Vagina (tissue), 2 donors: ENCODE measurements at regions not wholly inside any gene's neighbourhood (a gene's known extent, or its start where the extent isn't known, plus 50 kb on each side); places are given as distances from the start of the nearest gene placed in this dataset.
"Not testable (repeated sequence)": the region's sequence is repeated elsewhere in the genome, so short reads cannot be mapped to it uniquely, and the experiment has no call there.

ENCODE experiments used
- DNase-seq, 2 donors: peaks; one replicate each; pipeline ENCODE4 v3.0.0-alpha.2; 2017; ENCODE audit errors: extremely low spot score in 2 of 2
- H3K27ac ChIP-seq: fragments of 200-600 bp; sonication (generic); one replicate; pipeline ENCODE4 v1.5.1; 2019
- H3K27me3 ChIP-seq: fragments of 200-600 bp; sonication (generic); one replicate; pipeline ENCODE4 v1.5.1; 2019
- H3K36me3 ChIP-seq, 2 donors: fragments of 200-600 bp; sonication (generic); one replicate each; pipeline ENCODE4 v1.5.1; 2017 to 2019
- H3K4me1 ChIP-seq: fragments of 200-600 bp; sonication (generic); one replicate; pipeline ENCODE4 v1.5.1; 2019
- H3K4me3 ChIP-seq, 2 donors: fragments of 200-600 bp; sonication (generic); 1 replicate in 1 of 2; 2 replicates in 1 of 2; pipeline ENCODE4 v1.5.1; 2016 to 2019
- H3K9me3 ChIP-seq: fragments of 200-600 bp; sonication (generic); one replicate; pipeline ENCODE4 v1.5.1; 2019
- POLR2A ChIP-seq, 2 donors: fragments of 450-650 bp; IDR thresholded peaks; one replicate each; pipeline ENCODE4 v1.6.1; 2017; ENCODE audit warnings: antibody characterized with exemption in 2 of 2, mild to moderate bottlenecking in 2 of 2, moderate library complexity in 2 of 2
- POLR2AphosphoS5 ChIP-seq, 2 donors: sonication (generic); formaldehyde crosslinking; IDR thresholded peaks; one replicate each; pipeline ENCODE4 v1.9.0; 2017; ENCODE audit warnings: antibody characterized with exemption in 2 of 2, mild to moderate bottlenecking in 2 of 2, low read depth in 1 of 2; ENCODE audit not compliant: insufficient read depth in 1 of 2
- intact Hi-C: fragments of 100-400 bp; cut with DNase I; formaldehyde crosslinking; loops from one replicate; pipeline ENCODE4 v1.15.1; 2023
- TF ChIP-seq, protein P1 (sequence below), 3 experiments: fragments of 450-650 bp in 2 of 3; fragments of 200-600 bp in 1 of 3; sonication (generic) in 1 of 3; IDR thresholded peaks; one replicate each; pipeline ENCODE4 v1.5.1; 2017 to 2019; ENCODE audit warnings: antibody characterized with exemption in 3 of 3, mild to moderate bottlenecking in 2 of 3, moderate library complexity in 2 of 3

DNA sequence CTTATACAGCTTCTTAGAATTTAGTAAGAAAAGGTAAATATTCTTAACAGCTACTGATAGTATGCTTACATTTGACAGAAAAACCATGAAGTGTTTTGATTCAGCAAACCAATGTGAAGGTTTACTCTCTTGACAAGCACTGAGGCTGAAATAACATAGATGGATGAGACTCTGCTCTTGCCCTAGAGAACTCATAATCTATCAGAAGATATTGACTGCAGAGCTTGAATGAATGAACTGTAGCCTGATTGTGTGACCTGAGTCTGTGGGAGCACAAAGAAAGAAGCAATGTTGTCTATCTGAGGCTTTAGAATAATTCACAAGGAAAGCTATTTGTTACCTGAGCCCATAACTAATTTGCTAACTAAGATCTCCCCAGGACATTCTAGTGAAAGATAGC lies 1235.3 kb downstream of the OLFM4 start:
- TF ChIP-seq, protein P1, sequence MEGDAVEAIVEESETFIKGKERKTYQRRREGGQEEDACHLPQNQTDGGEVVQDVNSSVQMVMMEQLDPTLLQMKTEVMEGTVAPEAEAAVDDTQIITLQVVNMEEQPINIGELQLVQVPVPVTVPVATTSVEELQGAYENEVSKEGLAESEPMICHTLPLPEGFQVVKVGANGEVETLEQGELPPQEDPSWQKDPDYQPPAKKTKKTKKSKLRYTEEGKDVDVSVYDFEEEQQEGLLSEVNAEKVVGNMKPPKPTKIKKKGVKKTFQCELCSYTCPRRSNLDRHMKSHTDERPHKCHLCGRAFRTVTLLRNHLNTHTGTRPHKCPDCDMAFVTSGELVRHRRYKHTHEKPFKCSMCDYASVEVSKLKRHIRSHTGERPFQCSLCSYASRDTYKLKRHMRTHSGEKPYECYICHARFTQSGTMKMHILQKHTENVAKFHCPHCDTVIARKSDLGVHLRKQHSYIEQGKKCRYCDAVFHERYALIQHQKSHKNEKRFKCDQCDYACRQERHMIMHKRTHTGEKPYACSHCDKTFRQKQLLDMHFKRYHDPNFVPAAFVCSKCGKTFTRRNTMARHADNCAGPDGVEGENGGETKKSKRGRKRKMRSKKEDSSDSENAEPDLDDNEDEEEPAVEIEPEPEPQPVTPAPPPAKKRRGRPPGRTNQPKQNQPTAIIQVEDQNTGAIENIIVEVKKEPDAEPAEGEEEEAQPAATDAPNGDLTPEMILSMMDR (IDR thresholded peaks at IDR 0.05) = no peak
- TF ChIP-seq POLR2AphosphoS5 (IDR thresholded peaks at IDR 0.05; ENCODE audit: insufficient read depth in 1 of 2, low read depth in 1 of 2) = no peak
- intact Hi-C loops = no loop called here
- Histone ChIP-seq H3K9me3 (no peaks in the 10 kb centered on the region), H3K4me1 (no peaks in the 10 kb centered on the region), H3K4me3 (no peak overlapping the region), H3K27ac (no peak overlapping the region), H3K27me3 (no peaks in the 10 kb centered on the region), H3K36me3 (no peaks in the 10 kb centered on the region)
- no peak for DNase-seq

GRCh38 chr13:54267253-54267668 lies 1238.6 kb downstream of the OLFM4 start:
- H3K4me1 ChIP-seq, DNase-seq, H3K27me3 ChIP-seq, H3K4me3 ChIP-seq, H3K36me3 ChIP-seq, intact Hi-C loops, H3K9me3 ChIP-seq, H3K27ac ChIP-seq: not testable (repeated sequence)

GRCh38 chr13:54268013-54268695 lies 1239.5 kb downstream of the OLFM4 start:
- H3K4me1 ChIP-seq, H3K4me3 ChIP-seq, H3K27ac ChIP-seq, DNase-seq, H3K9me3 ChIP-seq, intact Hi-C loops, H3K36me3 ChIP-seq, H3K27me3 ChIP-seq: not testable (repeated sequence)

DNA sequence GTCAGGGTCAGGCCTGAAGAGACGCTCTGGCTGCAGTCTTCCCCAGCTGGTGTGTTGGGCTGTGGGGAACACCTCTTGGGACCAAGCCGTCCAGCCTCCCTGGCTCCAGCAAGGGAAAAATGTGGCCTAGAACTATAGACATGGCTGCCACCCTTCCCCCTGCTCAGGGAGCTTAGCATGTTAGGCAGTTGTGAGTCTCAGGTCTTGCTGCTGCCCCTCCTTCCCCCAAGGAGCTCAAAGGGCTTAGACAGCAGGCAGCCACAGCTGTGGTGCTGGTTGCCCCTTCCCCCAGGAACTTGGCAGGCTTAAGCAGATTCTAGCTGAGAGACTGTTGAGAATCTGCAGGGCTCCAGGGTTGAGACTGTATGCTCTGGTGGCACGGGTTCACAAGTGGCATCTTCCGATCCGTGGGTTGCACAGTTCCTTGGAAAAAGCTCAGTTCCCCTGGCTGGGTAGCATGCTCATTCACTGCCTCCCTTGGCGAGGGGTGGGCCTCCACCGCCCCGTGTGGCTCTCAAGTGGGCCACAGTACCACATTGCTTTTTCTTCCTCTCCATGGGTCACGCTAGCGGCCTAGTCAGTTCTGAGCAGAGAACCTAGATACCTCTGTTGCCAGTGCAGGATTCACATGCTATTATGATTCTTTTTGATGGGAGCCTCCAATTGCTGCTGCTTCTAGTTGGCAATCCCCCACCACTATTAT lies 1258.6 kb downstream of the OLFM4 start:
- intact Hi-C loops = no loop called here
- Histone ChIP-seq H3K27ac (no peak overlapping the region), H3K36me3 (no peaks in the 10 kb centered on the region), H3K4me3 (no peak overlapping the region), H3K27me3 (no peaks in the 10 kb centered on the region), H3K4me1 (no peaks in the 10 kb centered on the region), H3K9me3 (no peaks in the 10 kb centered on the region)
- DNase-seq = no peak
- no peak for TF ChIP-seq POLR2A (IDR thresholded peaks at IDR 0.05)
- no peak for TF ChIP-seq POLR2AphosphoS5 (IDR thresholded peaks at IDR 0.05; ENCODE audit: insufficient read depth in 1 of 2, low read depth in 1 of 2)
- TF ChIP-seq, protein P1 (IDR thresholded peaks at IDR 0.05) = no peak

DNA sequence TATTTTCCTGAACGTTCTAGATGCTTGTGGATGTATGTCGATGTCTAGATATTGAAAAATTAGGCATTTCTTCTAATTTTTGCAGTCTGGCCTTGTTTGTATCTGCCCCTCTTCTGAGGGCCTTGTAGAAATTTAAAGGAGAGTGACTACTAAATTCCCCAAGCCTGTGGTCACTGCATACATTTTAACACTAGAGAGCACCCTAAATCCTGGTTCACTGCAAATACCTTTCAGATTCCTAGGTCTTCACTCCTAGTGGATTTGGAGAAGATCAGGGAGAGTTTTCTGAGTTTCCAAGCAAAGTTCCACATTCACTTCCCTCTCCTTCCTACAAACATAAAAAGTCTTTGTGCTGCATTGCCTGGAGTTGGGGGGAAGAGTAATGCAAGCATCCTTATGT lies 1272.5 kb downstream of the OLFM4 start:
- intact Hi-C loops = no loop called here
- Histone ChIP-seq H3K36me3 (no peaks in the 10 kb centered on the region), H3K4me1 (no peaks in the 10 kb centered on the region), H3K9me3 (no peaks in the 10 kb centered on the region), H3K4me3 (no peak overlapping the region), H3K27me3 (no peaks in the 10 kb centered on the region), H3K27ac (no peak overlapping the region)
- DNase-seq = no peak
- TF ChIP-seq POLR2AphosphoS5 (IDR thresholded peaks at IDR 0.05; ENCODE audit: insufficient read depth in 1 of 2, low read depth in 1 of 2) (no peak), POLR2A (IDR thresholded peaks at IDR 0.05) (no peak)
- TF ChIP-seq, protein P1 (IDR thresholded peaks at IDR 0.05) = no peak

- Histone ChIP-seq H3K27ac (no peak overlapping the region), H3K4me1 (no peaks in the 10 kb centered on the region), H3K9me3 (no peaks in the 10 kb centered on the region), H3K36me3 (no peaks in the 10 kb centered on the region), H3K27me3 (no peaks in the 10 kb centered on the region), H3K4me3 (no peak overlapping the region)
- no peak for DNase-seq
- TF ChIP-seq POLR2AphosphoS5 (IDR thresholded peaks at IDR 0.05; ENCODE audit: insufficient read depth in 1 of 2, low read depth in 1 of 2) (no peak), POLR2A (IDR thresholded peaks at IDR 0.05) (no peak)
- TF ChIP-seq, protein P1 (IDR thresholded peaks at IDR 0.05) = no peak
- intact Hi-C loops = no loop called here
These were observed 1276.8 kb downstream of the OLFM4 start for GRCh38 chr13:54305377-54305776.
